H1 (cell line): ENCODE measurements at regions not wholly inside any gene's neighbourhood (a gene's known extent, or its start where the extent isn't known, plus 50 kb on each side); places are given as distances from the start of the nearest gene placed in this dataset.

Experiments
- CTBP2 ChIP-seq: IDR thresholded peaks from 2 replicates; pipeline ENCODE4 v1.7.0; 2011; ENCODE audit warnings: borderline replicate concordance, mild to moderate bottlenecking, moderate library complexity, mixed read lengths, low read length; ENCODE audit not compliant: insufficient read depth, insufficient read length
- TF ChIP-seq, protein P1 (sequence below): fragments of 300-600 bp; sonication (generic); IDR thresholded peaks from 2 replicates; pipeline ENCODE4 v1.7.1; 2012; ENCODE audit warnings: low read length, moderate library complexity, mild to moderate bottlenecking, inconsistent platforms; ENCODE audit not compliant: insufficient replicate concordance
- TF ChIP-seq, protein P2 (sequence below): IDR thresholded peaks from 2 replicates; pipeline ENCODE4 v1.6.1; 2011; ENCODE audit warnings: low read depth, mild to moderate bottlenecking, low read length; ENCODE audit not compliant: insufficient read depth

DNA sequence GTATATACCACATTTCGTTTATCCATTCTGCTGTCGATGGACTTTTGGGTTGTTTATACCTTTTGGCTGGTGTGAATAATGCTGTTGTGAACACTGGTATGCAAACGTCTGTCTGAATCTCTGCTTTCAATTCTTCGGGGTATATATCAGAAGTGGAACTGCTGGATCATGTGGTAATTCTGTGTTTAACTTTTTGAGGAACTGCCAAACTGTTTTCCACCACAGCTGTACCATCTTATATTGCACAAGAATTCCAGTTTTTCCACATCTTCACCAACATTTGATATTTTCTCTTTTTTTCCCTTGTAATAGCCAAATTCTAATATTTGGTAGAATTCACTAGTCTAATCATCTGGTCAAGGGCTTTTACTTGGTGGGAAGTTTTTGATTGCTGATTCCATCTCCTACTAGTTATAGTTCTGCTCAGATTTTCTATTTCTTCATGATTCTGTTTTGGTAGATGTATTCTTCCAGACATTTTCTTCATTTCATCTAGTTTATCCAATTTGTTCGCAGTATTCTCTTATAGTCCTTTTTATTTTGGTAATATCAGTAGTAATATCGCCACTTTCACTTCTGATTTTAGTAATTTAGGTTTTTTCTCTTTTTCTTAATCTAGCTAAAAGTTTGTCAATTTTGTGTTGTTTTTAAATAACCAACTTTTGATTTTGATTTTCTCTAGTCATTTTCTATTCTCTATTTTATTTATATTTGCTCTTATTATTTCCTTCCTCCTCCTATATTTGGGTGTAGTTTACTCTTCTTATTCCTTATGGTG lies 271.2 kb downstream of the ZEB1 start (continued):
- TF ChIP-seq, protein P1, sequence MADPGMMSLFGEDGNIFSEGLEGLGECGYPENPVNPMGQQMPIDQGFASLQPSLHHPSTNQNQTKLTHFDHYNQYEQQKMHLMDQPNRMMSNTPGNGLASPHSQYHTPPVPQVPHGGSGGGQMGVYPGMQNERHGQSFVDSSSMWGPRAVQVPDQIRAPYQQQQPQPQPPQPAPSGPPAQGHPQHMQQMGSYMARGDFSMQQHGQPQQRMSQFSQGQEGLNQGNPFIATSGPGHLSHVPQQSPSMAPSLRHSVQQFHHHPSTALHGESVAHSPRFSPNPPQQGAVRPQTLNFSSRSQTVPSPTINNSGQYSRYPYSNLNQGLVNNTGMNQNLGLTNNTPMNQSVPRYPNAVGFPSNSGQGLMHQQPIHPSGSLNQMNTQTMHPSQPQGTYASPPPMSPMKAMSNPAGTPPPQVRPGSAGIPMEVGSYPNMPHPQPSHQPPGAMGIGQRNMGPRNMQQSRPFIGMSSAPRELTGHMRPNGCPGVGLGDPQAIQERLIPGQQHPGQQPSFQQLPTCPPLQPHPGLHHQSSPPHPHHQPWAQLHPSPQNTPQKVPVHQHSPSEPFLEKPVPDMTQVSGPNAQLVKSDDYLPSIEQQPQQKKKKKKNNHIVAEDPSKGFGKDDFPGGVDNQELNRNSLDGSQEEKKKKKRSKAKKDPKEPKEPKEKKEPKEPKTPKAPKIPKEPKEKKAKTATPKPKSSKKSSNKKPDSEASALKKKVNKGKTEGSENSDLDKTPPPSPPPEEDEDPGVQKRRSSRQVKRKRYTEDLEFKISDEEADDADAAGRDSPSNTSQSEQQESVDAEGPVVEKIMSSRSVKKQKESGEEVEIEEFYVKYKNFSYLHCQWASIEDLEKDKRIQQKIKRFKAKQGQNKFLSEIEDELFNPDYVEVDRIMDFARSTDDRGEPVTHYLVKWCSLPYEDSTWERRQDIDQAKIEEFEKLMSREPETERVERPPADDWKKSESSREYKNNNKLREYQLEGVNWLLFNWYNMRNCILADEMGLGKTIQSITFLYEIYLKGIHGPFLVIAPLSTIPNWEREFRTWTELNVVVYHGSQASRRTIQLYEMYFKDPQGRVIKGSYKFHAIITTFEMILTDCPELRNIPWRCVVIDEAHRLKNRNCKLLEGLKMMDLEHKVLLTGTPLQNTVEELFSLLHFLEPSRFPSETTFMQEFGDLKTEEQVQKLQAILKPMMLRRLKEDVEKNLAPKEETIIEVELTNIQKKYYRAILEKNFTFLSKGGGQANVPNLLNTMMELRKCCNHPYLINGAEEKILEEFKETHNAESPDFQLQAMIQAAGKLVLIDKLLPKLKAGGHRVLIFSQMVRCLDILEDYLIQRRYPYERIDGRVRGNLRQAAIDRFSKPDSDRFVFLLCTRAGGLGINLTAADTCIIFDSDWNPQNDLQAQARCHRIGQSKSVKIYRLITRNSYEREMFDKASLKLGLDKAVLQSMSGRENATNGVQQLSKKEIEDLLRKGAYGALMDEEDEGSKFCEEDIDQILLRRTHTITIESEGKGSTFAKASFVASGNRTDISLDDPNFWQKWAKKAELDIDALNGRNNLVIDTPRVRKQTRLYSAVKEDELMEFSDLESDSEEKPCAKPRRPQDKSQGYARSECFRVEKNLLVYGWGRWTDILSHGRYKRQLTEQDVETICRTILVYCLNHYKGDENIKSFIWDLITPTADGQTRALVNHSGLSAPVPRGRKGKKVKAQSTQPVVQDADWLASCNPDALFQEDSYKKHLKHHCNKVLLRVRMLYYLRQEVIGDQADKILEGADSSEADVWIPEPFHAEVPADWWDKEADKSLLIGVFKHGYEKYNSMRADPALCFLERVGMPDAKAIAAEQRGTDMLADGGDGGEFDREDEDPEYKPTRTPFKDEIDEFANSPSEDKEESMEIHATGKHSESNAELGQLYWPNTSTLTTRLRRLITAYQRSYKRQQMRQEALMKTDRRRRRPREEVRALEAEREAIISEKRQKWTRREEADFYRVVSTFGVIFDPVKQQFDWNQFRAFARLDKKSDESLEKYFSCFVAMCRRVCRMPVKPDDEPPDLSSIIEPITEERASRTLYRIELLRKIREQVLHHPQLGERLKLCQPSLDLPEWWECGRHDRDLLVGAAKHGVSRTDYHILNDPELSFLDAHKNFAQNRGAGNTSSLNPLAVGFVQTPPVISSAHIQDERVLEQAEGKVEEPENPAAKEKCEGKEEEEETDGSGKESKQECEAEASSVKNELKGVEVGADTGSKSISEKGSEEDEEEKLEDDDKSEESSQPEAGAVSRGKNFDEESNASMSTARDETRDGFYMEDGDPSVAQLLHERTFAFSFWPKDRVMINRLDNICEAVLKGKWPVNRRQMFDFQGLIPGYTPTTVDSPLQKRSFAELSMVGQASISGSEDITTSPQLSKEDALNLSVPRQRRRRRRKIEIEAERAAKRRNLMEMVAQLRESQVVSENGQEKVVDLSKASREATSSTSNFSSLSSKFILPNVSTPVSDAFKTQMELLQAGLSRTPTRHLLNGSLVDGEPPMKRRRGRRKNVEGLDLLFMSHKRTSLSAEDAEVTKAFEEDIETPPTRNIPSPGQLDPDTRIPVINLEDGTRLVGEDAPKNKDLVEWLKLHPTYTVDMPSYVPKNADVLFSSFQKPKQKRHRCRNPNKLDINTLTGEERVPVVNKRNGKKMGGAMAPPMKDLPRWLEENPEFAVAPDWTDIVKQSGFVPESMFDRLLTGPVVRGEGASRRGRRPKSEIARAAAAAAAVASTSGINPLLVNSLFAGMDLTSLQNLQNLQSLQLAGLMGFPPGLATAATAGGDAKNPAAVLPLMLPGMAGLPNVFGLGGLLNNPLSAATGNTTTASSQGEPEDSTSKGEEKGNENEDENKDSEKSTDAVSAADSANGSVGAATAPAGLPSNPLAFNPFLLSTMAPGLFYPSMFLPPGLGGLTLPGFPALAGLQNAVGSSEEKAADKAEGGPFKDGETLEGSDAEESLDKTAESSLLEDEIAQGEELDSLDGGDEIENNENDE, result no peak
- TF ChIP-seq, protein P2, sequence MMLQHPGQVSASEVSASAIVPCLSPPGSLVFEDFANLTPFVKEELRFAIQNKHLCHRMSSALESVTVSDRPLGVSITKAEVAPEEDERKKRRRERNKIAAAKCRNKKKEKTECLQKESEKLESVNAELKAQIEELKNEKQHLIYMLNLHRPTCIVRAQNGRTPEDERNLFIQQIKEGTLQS, result no peak
- TF ChIP-seq CTBP2, result no peak
